NCI-H82 treated with DMSO at 0.1 percent for 48 hours (cell line): ENCODE measurements at regions not wholly inside any gene's neighbourhood (a gene's known extent, or its start where the extent isn't known, plus 50 kb on each side); places are given as distances from the start of the nearest gene placed in this dataset.

Experiments
- DNase-seq: peaks from one replicate; lab custom pipeline; 2025; ENCODE audit not compliant: unreplicated experiment; lab: John Stamatoyannopoulos, UW

- DNase-seq = no peak
Measured at GRCh38 chr11:32039149-32039548, 51.7 kb upstream of the RCN1 start.

- no peak for DNase-seq
Measured at GRCh38 chr11:32034680-32035079, 56.2 kb upstream of the RCN1 start.

DNA sequence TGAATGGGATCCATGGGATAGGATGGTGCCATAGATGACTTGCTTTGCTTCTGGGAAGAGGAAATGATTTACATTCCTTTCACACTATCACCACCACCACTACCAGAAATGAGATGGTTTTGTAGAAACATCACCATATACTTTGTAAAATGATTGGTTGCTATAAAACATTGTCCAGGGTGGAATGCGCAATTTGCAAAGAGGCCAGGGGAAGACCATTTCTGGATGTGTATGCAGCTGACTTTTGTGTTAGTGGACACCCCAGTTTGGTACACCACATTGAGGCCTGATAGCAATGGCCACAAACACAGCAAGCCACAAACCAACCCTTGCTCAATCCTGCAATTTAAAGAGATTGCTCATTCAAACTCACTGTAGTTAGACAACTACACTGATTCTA, 56.7 kb upstream of the RCN1 start:
- no peak for DNase-seq

DNA sequence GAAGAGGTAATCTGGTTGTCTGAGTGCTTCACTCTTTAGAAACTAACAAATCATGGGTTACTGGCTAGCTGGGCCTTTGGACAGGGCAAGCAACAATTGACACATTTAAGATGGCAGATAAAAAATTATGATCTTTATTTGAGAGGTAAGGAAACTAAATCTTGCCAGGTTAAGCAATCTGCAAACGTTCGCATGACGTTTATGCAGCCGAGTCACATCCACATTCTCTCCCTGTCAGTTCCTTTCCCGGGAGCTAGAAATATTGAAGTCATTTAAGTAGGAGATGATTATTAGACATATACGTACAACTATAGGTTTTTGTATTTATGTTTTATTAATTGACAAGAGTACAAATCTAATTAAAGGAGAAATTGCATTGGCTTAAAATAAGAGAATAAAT, 57.4 kb upstream of the RCN1 start:
- no peak for DNase-seq

DNA sequence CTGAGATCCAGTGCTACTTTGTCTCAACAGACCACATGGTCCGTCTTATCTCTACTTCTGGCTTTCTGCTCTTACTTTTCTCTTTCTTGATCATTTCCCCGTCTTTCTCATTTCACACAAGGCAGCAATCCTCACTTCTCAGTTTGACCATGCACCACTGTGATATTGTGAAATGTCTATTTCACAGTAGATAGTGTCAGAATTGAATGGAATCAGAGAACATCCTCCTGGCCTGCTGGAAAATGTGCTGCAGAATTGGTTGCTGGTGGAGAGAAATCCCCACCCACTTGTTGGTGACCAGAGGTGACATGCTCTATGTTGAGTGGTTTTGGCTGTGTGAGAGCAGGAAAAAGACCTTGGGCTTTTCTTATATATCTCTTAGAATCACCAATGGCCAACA, 57.8 kb upstream of the RCN1 start:
- DNase-seq = no peak

DNA sequence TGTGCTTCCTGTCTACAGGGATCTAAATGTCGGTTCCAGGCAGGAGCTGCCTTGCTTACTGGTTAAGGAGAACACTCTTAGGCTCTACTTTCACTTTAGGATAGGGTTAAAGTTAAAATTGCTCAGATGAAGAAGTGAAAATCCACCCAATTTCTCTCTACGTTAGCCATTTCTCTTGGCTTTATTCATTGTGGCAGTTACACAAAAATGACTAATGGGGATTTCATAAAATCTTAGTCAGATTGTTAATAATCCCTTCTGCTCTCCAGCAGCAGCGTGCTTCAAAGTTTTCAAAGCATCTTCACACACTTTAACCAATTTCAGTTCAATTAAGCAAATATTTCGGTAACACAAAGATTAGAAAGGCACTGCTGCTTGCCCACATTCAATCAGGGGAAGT, 58.4 kb upstream of the RCN1 start:
- no peak for DNase-seq

- no peak for DNase-seq
Measured at GRCh38 chr11:32032052-32032451, 58.8 kb upstream of the RCN1 start.

DNA sequence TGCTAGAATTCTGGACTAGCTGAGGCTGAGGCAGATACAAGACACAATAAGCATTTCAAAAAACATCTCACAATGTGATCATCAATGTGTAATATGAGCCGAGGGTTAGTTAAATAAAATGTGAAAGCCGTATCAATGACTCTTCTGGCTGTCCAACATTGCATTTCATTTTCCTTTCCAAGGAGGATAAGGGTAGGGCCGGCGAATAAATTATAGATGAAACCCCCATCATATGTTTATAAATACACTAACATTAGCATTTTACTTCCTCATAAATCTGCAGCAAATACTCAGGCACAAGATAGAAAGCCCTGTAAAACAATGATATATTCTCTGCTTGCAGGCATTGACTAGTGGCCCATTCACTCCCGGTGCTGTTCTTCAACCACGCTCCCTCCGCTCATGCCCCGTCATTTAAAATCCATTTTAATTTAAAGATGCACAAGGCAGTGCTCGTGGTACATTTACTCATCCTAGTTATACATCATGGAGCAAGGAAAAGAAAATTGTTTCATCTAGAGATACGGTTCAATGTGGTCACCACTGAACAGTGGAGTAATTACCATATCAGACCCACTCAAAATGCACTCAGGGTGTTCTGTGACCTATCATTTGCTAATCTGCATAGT, 59.9 kb upstream of the RCN1 start:
- DNase-seq = no peak

DNA sequence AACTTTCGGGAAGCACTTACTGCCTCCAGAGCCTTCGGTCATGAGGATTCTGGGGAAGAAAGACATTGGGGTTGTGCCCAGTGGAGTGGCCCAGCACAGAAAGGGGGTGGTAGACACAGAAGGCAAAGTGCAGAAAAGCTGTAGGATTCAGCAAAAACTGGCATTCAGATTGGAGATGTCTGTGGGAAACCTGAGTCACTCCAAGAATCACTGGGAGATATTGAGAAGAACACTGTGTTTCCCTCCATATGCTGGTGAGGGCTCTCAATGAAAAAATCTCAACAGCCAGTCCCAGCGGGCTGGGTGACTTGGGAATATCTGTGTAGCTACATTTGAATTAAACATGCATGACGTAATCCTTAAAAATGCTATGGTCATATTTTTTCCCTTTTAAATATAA, 61.2 kb upstream of the RCN1 start:
- DNase-seq = no peak

- no peak for DNase-seq
Measured at GRCh38 chr11:32028201-32028600, 62.7 kb upstream of the RCN1 start.

- DNase-seq = no peak
Measured at GRCh38 chr11:32026766-32027165, 64.1 kb upstream of the RCN1 start.

GRCh38 chr11:32024948-32025347, 65.9 kb upstream of the RCN1 start:
- DNase-seq = no peak

DNA sequence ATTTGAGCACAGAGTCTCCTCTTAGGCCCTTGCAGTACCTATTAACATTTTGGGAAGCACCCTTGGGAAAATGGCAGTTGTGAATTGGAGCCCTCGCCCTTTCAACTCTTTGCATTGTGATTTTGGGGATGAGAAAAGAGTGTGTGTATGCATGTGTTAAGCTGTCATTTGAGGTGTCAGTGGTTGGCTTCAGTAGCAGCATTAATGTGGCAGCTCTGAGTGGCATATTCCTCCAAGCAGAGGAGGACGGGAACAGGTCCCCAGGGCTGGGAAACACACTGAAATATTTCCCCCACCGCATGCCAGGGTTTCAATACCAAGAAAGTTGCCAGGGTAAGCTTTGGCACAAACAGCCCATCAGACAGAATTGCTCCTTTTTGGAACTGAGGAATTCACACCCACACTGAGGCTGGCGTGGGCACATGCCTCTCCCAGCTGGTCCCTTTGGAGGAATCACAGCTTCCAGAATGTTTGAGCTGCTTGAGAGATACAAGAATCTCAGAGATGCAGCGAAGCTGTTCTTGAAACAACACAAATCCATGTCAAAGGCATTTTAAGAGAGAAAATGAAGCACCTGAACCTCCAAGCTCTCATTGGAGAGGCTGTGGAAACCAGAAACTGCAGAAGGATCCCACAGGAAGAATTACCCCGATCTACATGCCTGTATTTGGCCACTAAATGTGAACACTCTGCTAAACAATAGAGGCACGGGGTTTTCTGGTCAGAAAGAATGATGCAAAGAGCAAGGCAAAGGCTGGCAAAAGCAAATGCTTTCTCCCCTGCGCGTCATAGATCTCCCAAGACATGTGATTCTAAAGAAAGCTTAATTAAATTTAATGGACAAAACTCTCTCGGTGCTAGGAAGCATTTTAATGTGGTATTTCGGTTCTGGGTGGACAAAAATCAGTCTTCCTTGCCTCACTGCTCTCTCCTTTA, 67.2 kb upstream of the RCN1 start:
- no peak for DNase-seq

- no peak for DNase-seq
Measured at GRCh38 chr11:32018672-32019071, 72.2 kb upstream of the RCN1 start.

DNA sequence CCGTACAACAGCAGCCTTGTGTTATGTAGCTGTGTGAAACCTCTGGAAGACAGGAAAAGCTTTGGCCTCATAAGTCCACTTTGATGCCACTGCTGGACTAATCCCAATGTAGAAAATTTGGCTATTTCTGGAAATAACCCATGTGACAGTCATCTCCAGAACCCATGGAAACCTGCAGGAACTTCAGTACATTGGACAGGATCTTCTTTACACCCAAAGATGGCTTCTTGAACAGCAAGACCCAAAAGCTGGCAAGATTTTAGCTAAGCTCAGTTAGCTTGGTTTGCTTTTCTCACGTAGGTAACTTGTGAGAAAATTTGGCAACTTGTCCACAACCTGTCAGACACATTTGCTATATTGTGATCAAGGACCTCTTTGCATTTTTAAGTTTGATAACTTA, 74.8 kb upstream of the RCN1 start:
- no peak for DNase-seq

DNA sequence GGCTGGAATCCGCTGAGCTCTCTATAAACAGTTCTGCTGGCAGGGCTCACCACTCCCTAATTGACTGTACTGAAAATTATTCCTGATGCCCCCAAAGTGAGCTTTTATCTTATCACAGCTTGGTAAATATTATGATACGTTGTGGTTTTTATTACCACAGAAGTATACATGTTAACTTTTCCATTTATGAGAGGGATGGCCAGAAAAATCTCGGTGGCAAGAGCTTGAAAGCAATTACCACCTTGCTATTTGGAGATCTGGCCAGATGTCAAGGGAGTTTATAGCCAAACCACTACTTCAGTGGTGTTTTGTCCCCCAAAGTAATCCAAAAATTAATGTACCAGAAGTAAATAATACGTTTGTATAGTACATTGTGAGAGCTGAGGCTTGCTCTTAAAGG, 75.4 kb upstream of the RCN1 start:
- DNase-seq = no peak

GRCh38 chr11:32013603-32014002, 77.3 kb upstream of the RCN1 start:
- DNase-seq = no peak

GRCh38 chr11:32012049-32012448, 78.8 kb upstream of the RCN1 start:
- DNase-seq = no peak

- no peak for DNase-seq
Measured at GRCh38 chr11:32008880-32009551, 81.9 kb upstream of the RCN1 start.

GRCh38 chr11:32006799-32007388, 84.0 kb upstream of the RCN1 start:
- DNase-seq = peak; percentile 26

GRCh38 chr11:32005786-32006416, 85.0 kb upstream of the RCN1 start:
- DNase-seq = no peak
